H1 (cell line): ENCODE measurements at regions not wholly inside any gene's neighbourhood (a gene's known extent, or its start where the extent isn't known, plus 50 kb on each side); places are given as distances from the start of the nearest gene placed in this dataset.

Source experiments
- CTCF ChIA-PET: fragments of 300-600 bp; sonication (Branson Sonifier 250); formaldehyde crosslinking; loops from one replicate; lab custom pipeline; 2021; ENCODE audit not compliant: partially characterized antibody; lab: Charles Lee
- POLR2A ChIA-PET: fragments of 300-600 bp; sonication (Branson Sonifier 250); formaldehyde crosslinking; loops from one replicate; lab custom pipeline; 2021; ENCODE audit warnings: inconsistent platforms; ENCODE audit not compliant: partially characterized antibody; lab: Charles Lee
- DNase-seq, 2 experiments: peaks; one replicate each; pipeline versions ENCODE4 v3.0.0 to v3.0.0-alpha.2; 2010 to 2022; ENCODE audit warnings: low spot score in 2 of 2, low read depth in 1 of 2, mixed read lengths in 1 of 2
- FAIRE-seq: peaks from 2 replicates; lab custom pipeline; 2011; peaks lifted over from hg19 to GRCh38; lab: Jason Lieb, UNC
- H2AFZ ChIP-seq: 2 replicates; pipeline ENCODE4 v1.8.1; 2012; ENCODE audit warnings: low read length, inconsistent platforms
- H2AK5ac ChIP-seq: 2 replicates; pipeline ENCODE4 v1.6.1; 2013; ENCODE audit warnings: low read depth, low read length
- H2BK120ac ChIP-seq: replicated peaks from 2 replicates; pipeline ENCODE3; 2013; ENCODE audit warnings: low read depth, low read length, inconsistent platforms
- H2BK12ac ChIP-seq: 2 replicates; pipeline ENCODE4 v1.6.1; 2013; ENCODE audit warnings: low read depth, low read length
- H2BK15ac ChIP-seq: 2 replicates; pipeline ENCODE4 v1.6.1; 2013; ENCODE audit warnings: low read length
- H2BK20ac ChIP-seq: 2 replicates; pipeline ENCODE4 v1.6.1; 2013; ENCODE audit warnings: low read length
- H2BK5ac ChIP-seq: 2 replicates; pipeline ENCODE4 v1.6.1; 2013; ENCODE audit warnings: low read depth, low read length
- H3K14ac ChIP-seq: 2 replicates; pipeline ENCODE4 v1.6.1; 2013; ENCODE audit warnings: inconsistent platforms; ENCODE audit not compliant: insufficient read length
- H3K18ac ChIP-seq: 2 replicates; pipeline ENCODE4 v1.6.1; 2013; ENCODE audit warnings: low read length; ENCODE audit errors: extremely low read depth
- H3K23ac ChIP-seq: 2 replicates; pipeline ENCODE4 v1.6.1; 2013; ENCODE audit warnings: inconsistent platforms; ENCODE audit not compliant: insufficient read length
- H3K23me2 ChIP-seq: 2 replicates; pipeline ENCODE4 v1.6.1; 2013; ENCODE audit warnings: low read depth, low read length
- H3K27ac ChIP-seq: 2 replicates; pipeline ENCODE4 v1.6.1; 2011; ENCODE audit warnings: low read depth, low read length, inconsistent platforms
- H3K27me3 ChIP-seq, 4 experiments: replicated peaks in 1 of 4; 1 replicate in 1 of 4; 2 replicates in 3 of 4; pipeline versions ENCODE4 v1.6.1 to v1.8.1; 2011 to 2013; ENCODE audit warnings: low read length in 3 of 4, mild to moderate bottlenecking in 3 of 4, inconsistent platforms in 2 of 4, mixed read lengths in 2 of 4, moderate library complexity in 1 of 4; ENCODE audit not compliant: control insufficient read depth in 3 of 4, insufficient read depth in 3 of 4; ENCODE audit errors: extremely low read depth in 1 of 4
- H3K36me3 ChIP-seq, 4 experiments: 2 replicates each; pipeline versions ENCODE4 v1.6.1 to v1.8.1; 2011 to 2013; ENCODE audit warnings: mild to moderate bottlenecking in 4 of 4, low read length in 3 of 4, moderate library complexity in 2 of 4, control low read depth in 1 of 4, inconsistent platforms in 1 of 4; ENCODE audit not compliant: insufficient read depth in 4 of 4, control insufficient read depth in 2 of 4
- H3K4ac ChIP-seq: replicated peaks from 2 replicates; pipeline ENCODE3; 2013; ENCODE audit warnings: low read length, low read depth, mixed read lengths, inconsistent platforms; ENCODE audit not compliant: insufficient read length
- H3K4me1 ChIP-seq, 4 experiments: replicated peaks in 1 of 4; 1 replicate in 1 of 4; 2 replicates in 3 of 4; pipeline versions ENCODE4 v1.6.1 to v1.8.1; 2011 to 2013; ENCODE audit warnings: low read length in 3 of 4, inconsistent platforms in 2 of 4, mixed read lengths in 1 of 4; ENCODE audit not compliant: insufficient read depth in 4 of 4, control insufficient read depth in 3 of 4
- H3K4me2 ChIP-seq, 2 experiments: 2 replicates each; pipeline versions ENCODE4 v1.6.1 to v1.8.1; 2011 to 2013; ENCODE audit warnings: low read depth in 2 of 2, low read length in 2 of 2, control low read depth in 1 of 2, inconsistent platforms in 1 of 2, mild to moderate bottlenecking in 1 of 2; ENCODE audit not compliant: insufficient read depth in 1 of 2
- H3K4me3 ChIP-seq, 4 experiments: fragments of 200-600, 300-600 bp in 1 of 4; sonication (generic), shearing (Covaris generic), sonication (Bioruptor Twin) in 1 of 4; 2 replicates each; pipeline versions ENCODE4 v1.5.1 to v1.8.1; 2011 to 2016; ENCODE audit warnings: low read length in 4 of 4, low read depth in 3 of 4, control low read depth in 2 of 4, inconsistent platforms in 2 of 4, mild to moderate bottlenecking in 2 of 4, mixed read lengths in 1 of 4, moderate library complexity in 1 of 4; ENCODE audit not compliant: insufficient read depth in 2 of 4; ENCODE audit errors: extremely low read depth in 1 of 4
- H3K56ac ChIP-seq: replicated peaks from 2 replicates; pipeline ENCODE3; 2013; ENCODE audit warnings: low read depth, mild to moderate bottlenecking, mixed read lengths, low read length, inconsistent platforms; ENCODE audit not compliant: insufficient read length
- H3K79me1 ChIP-seq: 2 replicates; pipeline ENCODE4 v1.6.1; 2013; ENCODE audit warnings: low read depth, low read length, control low read depth
- H3K79me2 ChIP-seq, 2 experiments: 2 replicates each; pipeline versions ENCODE4 v1.6.1 to v1.8.1; 2012 to 2013; ENCODE audit warnings: low read length in 2 of 2, mild to moderate bottlenecking in 2 of 2, inconsistent platforms in 1 of 2; ENCODE audit not compliant: insufficient read depth in 2 of 2, control insufficient read depth in 1 of 2
- H3K9ac ChIP-seq, 4 experiments: replicated peaks in 1 of 4; 1 replicate in 1 of 4; 2 replicates in 3 of 4; pipeline versions ENCODE4 v1.6.1 to v1.8.1; 2011 to 2013; ENCODE audit warnings: low read depth in 3 of 4, low read length in 3 of 4, control low read depth in 2 of 4, mild to moderate bottlenecking in 2 of 4, moderate library complexity in 2 of 4, inconsistent platforms in 1 of 4; ENCODE audit errors: extremely low read depth in 1 of 4
- H3K9me3 ChIP-seq, 2 experiments: 2 replicates each; pipeline versions ENCODE4 v1.6.1 to v1.8.1; 2012 to 2013; ENCODE audit warnings: mild to moderate bottlenecking in 2 of 2, moderate library complexity in 2 of 2, control low read depth in 1 of 2, inconsistent platforms in 1 of 2, low read depth in 1 of 2, low read length in 1 of 2, mixed read lengths in 1 of 2; ENCODE audit not compliant: insufficient read depth in 2 of 2
- H4K20me1 ChIP-seq, 2 experiments: replicated peaks in 1 of 2; 2 replicates each; pipeline versions ENCODE3 to v1.8.1; 2011 to 2013; ENCODE audit warnings: inconsistent platforms in 2 of 2, low read length in 2 of 2, mild to moderate bottlenecking in 1 of 2; ENCODE audit not compliant: insufficient read depth in 2 of 2, control insufficient read depth in 1 of 2
- H4K5ac ChIP-seq: 2 replicates; pipeline ENCODE4 v1.6.1; 2013; ENCODE audit warnings: low read length, low read depth, mixed read lengths, inconsistent platforms; ENCODE audit not compliant: insufficient read length
- H4K8ac ChIP-seq: 2 replicates; pipeline ENCODE4 v1.8.0; 2013; ENCODE audit warnings: mild to moderate bottlenecking, moderate library complexity, low read length, inconsistent platforms; ENCODE audit not compliant: insufficient read depth; ENCODE audit errors: extremely low read depth
- H4K91ac ChIP-seq: replicated peaks from 2 replicates; pipeline ENCODE3; 2013; ENCODE audit warnings: low read length, mixed read lengths, inconsistent platforms; ENCODE audit not compliant: insufficient read length
- ASH2L ChIP-seq: fragments of 200-600, 300-600 bp; sonication (generic); IDR thresholded peaks from one replicate; pipeline ENCODE4 v1.7.1; 2017; ENCODE audit warnings: low read length
- BACH1 ChIP-seq: IDR thresholded peaks from 2 replicates; pipeline ENCODE4 v1.6.1; 2012; ENCODE audit warnings: low read length, improper control_type of control experiment
- CBX8 ChIP-seq: fragments of 300-800, 300-1000 bp; sonication (generic); IDR thresholded peaks from 2 replicates; pipeline ENCODE4 v1.7.1; 2016; ENCODE audit warnings: low read depth, low read length, borderline replicate concordance
- CHD1 ChIP-seq: IDR thresholded peaks from 2 replicates; pipeline ENCODE4 v1.6.1; 2012; ENCODE audit warnings: low read depth, low read length, improper control_type of control experiment
- CHD2 ChIP-seq: IDR thresholded peaks from 2 replicates; pipeline ENCODE4 v1.6.1; 2012; ENCODE audit warnings: low read length, improper control_type of control experiment
- EGR1 ChIP-seq: IDR thresholded peaks from 2 replicates; pipeline ENCODE4 v1.6.1; 2011; ENCODE audit warnings: low read depth, low read length, borderline replicate concordance
- EZH2 ChIP-seq: fragments of 200-600 bp; sonication (generic); IDR thresholded peaks from 2 replicates; pipeline ENCODE4 v1.7.1; 2012; ENCODE audit warnings: low read depth, mild to moderate bottlenecking, moderate library complexity, low read length, inconsistent platforms; ENCODE audit not compliant: severe bottlenecking
- KDM1A ChIP-seq: fragments of 200-600, 300-600 bp; sonication (generic); IDR thresholded peaks from 2 replicates; pipeline ENCODE4 v1.7.1; 2016; ENCODE audit warnings: mild to moderate bottlenecking, low read length, borderline replicate concordance
- MAX ChIP-seq: IDR thresholded peaks from 2 replicates; pipeline ENCODE4 v1.6.1; 2012; ENCODE audit warnings: inconsistent platforms
- POLR2A ChIP-seq, 2 experiments: IDR thresholded peaks; 1 replicate in 1 of 2; 2 replicates in 1 of 2; pipeline ENCODE4 v1.6.1; 2011; ENCODE audit warnings: low read depth in 2 of 2, low read length in 2 of 2, mild to moderate bottlenecking in 2 of 2; ENCODE audit errors: control extremely low read depth in 1 of 2
- POLR2AphosphoS5 ChIP-seq: IDR thresholded peaks from 2 replicates; pipeline ENCODE4 v1.6.1; 2011; ENCODE audit warnings: low read depth, low read length
- RFX5 ChIP-seq: IDR thresholded peaks from 2 replicates; pipeline ENCODE4 v1.6.1; 2011; ENCODE audit warnings: low read depth, low read length, improper control_type of control experiment, borderline replicate concordance
- SIRT6 ChIP-seq: IDR thresholded peaks from one replicate; pipeline ENCODE4 v1.7.1; 2012; ENCODE audit warnings: low read length, inconsistent platforms
- SP1 ChIP-seq: IDR thresholded peaks from 2 replicates; pipeline ENCODE4 v1.6.1; 2011; ENCODE audit warnings: low read depth, low read length
- SP2 ChIP-seq: IDR thresholded peaks from 2 replicates; pipeline ENCODE4 v1.6.1; 2012; ENCODE audit warnings: mild to moderate bottlenecking, low read length, inconsistent platforms
- SUZ12 ChIP-seq: fragments of 200-600 bp; sonication (generic); IDR thresholded peaks from 2 replicates; pipeline ENCODE4 v1.6.1; 2012; ENCODE audit warnings: mild to moderate bottlenecking, inconsistent platforms, low read length, moderate library complexity, mixed read lengths
- TAF1 ChIP-seq: IDR thresholded peaks from 2 replicates; pipeline ENCODE4 v1.6.1; 2011; ENCODE audit warnings: mild to moderate bottlenecking, low read depth, low read length
- TEAD4 ChIP-seq: IDR thresholded peaks from 2 replicates; pipeline ENCODE4 v1.6.1; 2012; ENCODE audit warnings: low read depth, low read length, inconsistent platforms, mixed read lengths
- WGBS, 2 experiments: shearing (Covaris generic) in 1 of 2; methylation state at CpG; one replicate each; pipeline versions ENCODE4 v1.1.6 to v1.1.7; 2013 to 2015; ENCODE audit warnings: low lambda C conversion rate in 2 of 2, mixed read lengths in 2 of 2, inconsistent platforms in 1 of 2, low coverage in 1 of 2, missing lambda C conversion rate in 1 of 2; ENCODE audit not compliant: insufficient replicate concordance in 2 of 2, insufficient coverage in 1 of 2, insufficient read length in 1 of 2; ENCODE audit errors: extremely low coverage in 1 of 2, missing lambda C conversion rate in 1 of 2; 5-methylcytosine and 5-hydroxymethylcytosine counted together

GRCh38 chr22:22764085-22764484 is 119.7 kb downstream of the GGTLC2 start:
- no peak overlapping the region for H3K14ac ChIP-seq
- H3K4ac ChIP-seq: no peak overlapping the region
- H2BK15ac ChIP-seq: no peak overlapping the region
- ChIA-PET POLR2A (no interaction called here), CTCF (interaction anchor here (0.6 to 2.1 kb wide), 2 partner anchors 11 to 301 kb away, joined by 3 to 8 read pairs; no protein-coding TSS in a partner anchor)
- no peak overlapping the region for H2AK5ac ChIP-seq
- no peak overlapping the region for H3K27ac ChIP-seq
- peaks cover 8 to 40% (median 25%) of the 10 kb centered on the region in 4 experiments for H3K27me3 ChIP-seq
- no peaks in the 10 kb centered on the region for H3K79me1 ChIP-seq
- 59% methylated on average over 2 of the region's 2 CpGs; no CpG with 5 or more reads in 1 of the 2 experiments for WGBS, 2 experiments
- H3K4me2 ChIP-seq: no peak overlapping the region
- no peak overlapping the region for H4K5ac ChIP-seq
- FAIRE-seq (no peak), DNase-seq (peak in 1 of 2 experiments; percentile 8)
- H3K36me3 ChIP-seq: no peaks in the 10 kb centered on the region
- H4K20me1 ChIP-seq: no peaks in the 10 kb centered on the region
- peaks cover 19 to 47% of the 10 kb centered on the region in 2 experiments for H3K9me3 ChIP-seq
- H4K91ac ChIP-seq: no peak overlapping the region
- H2BK12ac ChIP-seq: no peak overlapping the region
- H2BK120ac ChIP-seq: no peak overlapping the region
- H3K56ac ChIP-seq: no peak overlapping the region
- H3K4me1 ChIP-seq: no peaks in the 10 kb centered on the region
- H3K18ac ChIP-seq: no peak overlapping the region
- H3K23me2 ChIP-seq: no peaks in the 10 kb centered on the region
- no peak overlapping the region for H2AFZ ChIP-seq
- H3K23ac ChIP-seq: no peak overlapping the region
- no peak overlapping the region for H3K9ac ChIP-seq
- no peak overlapping the region for H3K4me3 ChIP-seq
- H4K8ac ChIP-seq: no peak overlapping the region
- no peak overlapping the region for H2BK5ac ChIP-seq
- H3K79me2 ChIP-seq: no peaks in the 10 kb centered on the region
- no peak overlapping the region for H2BK20ac ChIP-seq
- TF ChIP-seq SP1 (no peak), CHD1 (no peak), MAX (no peak), EZH2 (no peak), RFX5 (no peak), ASH2L (no peak), SUZ12 (no peak), CBX8 (no peak), TAF1 (no peak), KDM1A (no peak), POLR2AphosphoS5 (no peak), POLR2A (IDR thresholded peaks at IDR 0.05; ENCODE audit: control extremely low read depth in 1 of 2, low read depth in 2 of 2, low read length in 2 of 2) (no peak), TEAD4 (no peak), CHD2 (no peak), SIRT6 (no peak), EGR1 (no peak), SP2 (no peak), BACH1 (no peak)
